GM12878 (cell line): ENCODE measurements at regions not wholly inside any gene's neighbourhood (a gene's known extent, or its start where the extent isn't known, plus 50 kb on each side); places are given as distances from the start of the nearest gene placed in this dataset.

Experiments used
- ATAC-seq: fragments of 200-7000 bp; cut with Tn5 transposase; 3 replicates; pipeline ENCODE4 v1.9.1; 2020; ENCODE audit warnings: mild to moderate bottlenecking, moderate library complexity
- BruUV-seq: library from RNA; stranded (reverse); fragments of 400-500 nt; replicated peaks from 2 replicates; lab custom pipeline; 2021; lab: Mats Ljungman, UMichigan
- CTCF ChIA-PET: fragments of 300-600 bp; sonication (Branson Sonifier 250); formaldehyde crosslinking; extraction: SDS; loops from one replicate; lab custom pipeline; 2021; ENCODE audit warnings: inconsistent platforms; lab: Yijun Ruan, JAX
- POLR2A ChIA-PET: fragments of 350-600 bp; formaldehyde crosslinking; extraction: SDS; loops from one replicate; lab custom pipeline; 2021; ENCODE audit warnings: inconsistent platforms; lab: Charles Lee
- RAD21 ChIA-PET: fragments of 300-600 bp; sonication (Branson Sonifier 250); formaldehyde crosslinking; loops from one replicate; lab custom pipeline; 2023; ENCODE audit warnings: antibody characterized with exemption; ENCODE audit not compliant: unreplicated experiment; lab: Charles Lee
- SMC1A ChIA-PET: fragments of 300-600 bp; sonication (Branson Sonifier 250); formaldehyde crosslinking; loops from one replicate; lab custom pipeline; 2023; ENCODE audit not compliant: unreplicated experiment, uncharacterized antibody; lab: Charles Lee
- DNase-seq: peaks from one replicate; pipeline ENCODE4 v3.0.0-alpha.2; 2011; ENCODE audit warnings: low read depth, low spot score
- FAIRE-seq: peaks from 3 replicates; lab custom pipeline; 2011; peaks lifted over from hg19 to GRCh38; lab: Jason Lieb, UNC
- H2AFZ ChIP-seq: 2 replicates; pipeline ENCODE4 v1.6.0; 2011; ENCODE audit warnings: low read depth, low read length, control low read depth; ENCODE audit not compliant: control insufficient read depth
- H3K27ac ChIP-seq: 2 replicates; pipeline ENCODE4 v1.5.1; 2011; ENCODE audit warnings: control low read depth; ENCODE audit not compliant: control insufficient read depth, insufficient read depth
- H3K27me3 ChIP-seq, 2 experiments: replicated peaks in 1 of 2; 2 replicates each; pipeline versions ENCODE4 v1.6.0 to v1.6.1; 2011; ENCODE audit warnings: low read length in 1 of 2; ENCODE audit not compliant: control insufficient read depth in 2 of 2, insufficient read depth in 2 of 2
- H3K36me3 ChIP-seq, 2 experiments: 2 replicates each; pipeline ENCODE4 v1.5.1; 2011; ENCODE audit warnings: low read length in 1 of 2; ENCODE audit not compliant: control insufficient read depth in 2 of 2, insufficient read depth in 2 of 2
- H3K4me1 ChIP-seq: 2 replicates; pipeline ENCODE4 v1.6.1; 2011; ENCODE audit warnings: mild to moderate bottlenecking, low read length, moderate library complexity, mixed read lengths; ENCODE audit not compliant: control insufficient read depth, insufficient read depth
- H3K4me2 ChIP-seq: 2 replicates; pipeline ENCODE4 v1.6.0; 2011; ENCODE audit warnings: control low read depth; ENCODE audit not compliant: control insufficient read depth, insufficient read depth
- H3K4me3 ChIP-seq: fragments of 200-600 bp; sonication (generic); 2 replicates; pipeline ENCODE4 v1.5.1; 2016
- H3K79me2 ChIP-seq: 2 replicates; pipeline ENCODE4 v1.6.0; 2011; ENCODE audit warnings: low read length; ENCODE audit not compliant: control insufficient read depth, insufficient read depth
- H3K9ac ChIP-seq: 2 replicates; pipeline ENCODE4 v1.8.0; 2011; ENCODE audit warnings: low read length, control low read depth, mixed read lengths; ENCODE audit not compliant: control insufficient read depth, insufficient read depth
- H3K9me3 ChIP-seq: replicated peaks from 3 replicates; pipeline ENCODE4 v1.5.1; 2011; ENCODE audit warnings: mild to moderate bottlenecking, low read length; ENCODE audit not compliant: control insufficient read depth, insufficient read depth
- H4K20me1 ChIP-seq: 2 replicates; pipeline ENCODE4 v1.6.0; 2011; ENCODE audit not compliant: control insufficient read depth, insufficient read depth
- GATAD2B ChIP-seq: fragments of 450-650 bp; conservative IDR thresholded peaks from 2 replicates; pipeline ENCODE4 v1.6.1; 2017; ENCODE audit warnings: low read depth, mild to moderate bottlenecking, moderate library complexity
- RUNX3 ChIP-seq: IDR thresholded peaks from 2 replicates; pipeline ENCODE4 v1.6.1; 2012; ENCODE audit warnings: low read length, inconsistent platforms
- SREBF1 ChIP-seq: IDR thresholded peaks from 2 replicates; pipeline ENCODE4 v1.6.1; 2012; ENCODE audit warnings: mild to moderate bottlenecking, low read length
- ZSCAN29 ChIP-seq: fragments of 450-650 bp; IDR thresholded peaks from 2 replicates; pipeline ENCODE4 v1.6.1; 2017; ENCODE audit warnings: mild to moderate bottlenecking, moderate library complexity
- WGBS: methylation state at CpG from one replicate; pipeline ENCODE4 v1.1.6; 2016; ENCODE audit warnings: low lambda C conversion rate; ENCODE audit not compliant: insufficient replicate concordance, insufficient coverage; ENCODE audit errors: missing lambda C conversion rate; 5-methylcytosine and 5-hydroxymethylcytosine counted together
- in situ Hi-C: fragments of 300-500 bp; cut with MboI; formaldehyde crosslinking; loops from 9 replicates; pipeline ENCODE4 v1.14.3; 2018; ENCODE audit warnings: mixed read lengths
- intact Hi-C: fragments of 100-400 bp; cut with micrococcal nuclease; formaldehyde crosslinking; loops from one replicate; pipeline ENCODE4 v1.14.2; 2022; ENCODE audit not compliant: unreplicated experiment
- TF ChIP-seq, protein P1 (sequence below): fragments of 450-650 bp; IDR thresholded peaks from 2 replicates; pipeline ENCODE4 v1.6.1; 2017; ENCODE audit warnings: low read depth, mild to moderate bottlenecking, moderate library complexity

DNA sequence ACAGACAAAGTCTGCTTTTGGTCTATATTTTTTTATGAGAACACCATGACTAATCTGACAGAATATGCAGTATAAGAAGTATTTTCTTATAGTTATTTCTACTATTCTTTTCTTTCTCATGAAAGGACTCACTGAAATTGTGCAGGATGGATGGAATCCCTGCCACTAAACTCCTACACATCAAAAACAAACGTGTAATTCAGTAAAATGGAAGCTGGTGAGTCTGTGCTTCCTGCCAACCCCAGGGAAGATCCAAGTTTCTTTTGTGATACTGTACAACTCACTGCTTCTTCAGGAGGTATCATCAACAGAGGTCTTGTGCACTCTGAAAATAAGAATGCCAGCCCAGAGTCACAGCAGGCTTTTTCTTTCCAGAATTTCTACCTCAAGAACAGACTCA lies 241.2 kb downstream of the MRPL39 start (continued):
- TF ChIP-seq, protein P1, sequence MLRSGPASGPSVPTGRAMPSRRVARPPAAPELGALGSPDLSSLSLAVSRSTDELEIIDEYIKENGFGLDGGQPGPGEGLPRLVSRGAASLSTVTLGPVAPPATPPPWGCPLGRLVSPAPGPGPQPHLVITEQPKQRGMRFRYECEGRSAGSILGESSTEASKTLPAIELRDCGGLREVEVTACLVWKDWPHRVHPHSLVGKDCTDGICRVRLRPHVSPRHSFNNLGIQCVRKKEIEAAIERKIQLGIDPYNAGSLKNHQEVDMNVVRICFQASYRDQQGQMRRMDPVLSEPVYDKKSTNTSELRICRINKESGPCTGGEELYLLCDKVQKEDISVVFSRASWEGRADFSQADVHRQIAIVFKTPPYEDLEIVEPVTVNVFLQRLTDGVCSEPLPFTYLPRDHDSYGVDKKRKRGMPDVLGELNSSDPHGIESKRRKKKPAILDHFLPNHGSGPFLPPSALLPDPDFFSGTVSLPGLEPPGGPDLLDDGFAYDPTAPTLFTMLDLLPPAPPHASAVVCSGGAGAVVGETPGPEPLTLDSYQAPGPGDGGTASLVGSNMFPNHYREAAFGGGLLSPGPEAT = no peak

DNA sequence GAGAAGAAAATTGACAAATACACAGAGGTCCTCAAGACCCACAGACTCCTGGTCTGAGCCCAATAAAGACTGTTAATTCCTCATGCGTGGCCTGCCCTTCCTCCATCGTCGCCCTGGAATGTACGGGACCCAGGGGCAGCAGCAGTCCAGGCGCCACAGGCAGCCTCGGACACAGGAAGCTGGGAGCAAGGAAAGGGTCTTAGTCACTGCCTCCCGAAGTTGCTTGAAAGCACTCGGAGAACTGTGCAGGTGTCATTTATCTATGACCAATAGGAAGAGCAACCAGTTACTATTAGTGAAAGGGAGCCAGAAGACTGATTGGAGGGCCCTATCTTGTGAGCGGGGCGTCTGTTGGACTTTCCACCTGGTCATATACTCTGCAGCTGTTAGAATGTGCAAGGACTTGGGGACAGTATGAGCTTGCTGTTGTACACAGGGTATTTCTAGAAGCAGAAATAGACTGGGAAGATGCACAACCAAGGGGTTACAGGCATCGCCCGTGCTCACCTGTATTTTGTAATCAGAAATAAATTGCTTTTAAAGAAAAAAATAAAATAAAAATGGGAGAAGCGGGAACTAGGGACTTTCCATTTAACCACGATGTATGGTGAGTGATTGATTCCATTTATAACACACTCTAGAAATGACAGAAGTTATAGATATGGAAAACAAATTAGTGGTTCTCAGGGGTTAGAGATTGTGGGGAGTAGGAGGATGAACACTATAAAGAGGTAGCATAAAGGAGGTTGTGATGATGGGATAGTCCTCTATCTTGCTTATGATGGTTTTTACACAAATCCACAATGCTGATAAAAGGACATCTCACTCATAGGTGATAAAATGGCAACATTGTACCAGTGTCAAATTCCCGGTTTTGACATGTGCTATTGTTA lies 244.7 kb downstream of the MRPL39 start:
- no peaks in the 10 kb centered on the region for H3K36me3 ChIP-seq
- H3K9me3 ChIP-seq = no peaks in the 10 kb centered on the region; the same call in 2 of the 3 replicates
- no peak overlapping the region for H3K4me3 ChIP-seq
- BruUV-seq = no TSS peak
- RAD21 ChIA-PET = no interaction called here
- no peak overlapping the region for H3K27ac ChIP-seq
- H3K9ac ChIP-seq = no peak overlapping the region
- TF ChIP-seq ZSCAN29 (no peak), RUNX3 (peak; percentile 41; the same call in 1 of the 2 replicates), SREBF1 (no peak), GATAD2B (no peak)
- H3K27me3 ChIP-seq = no peaks in the 10 kb centered on the region
- POLR2A ChIA-PET = no interaction called here
- no peak overlapping the region for H3K4me2 ChIP-seq
- no peak overlapping the region for H2AFZ ChIP-seq
- WGBS = 80% methylated on average over 15 of the region's 15 CpGs
- intact Hi-C loops = no loop called here
- no peaks in the 10 kb centered on the region for H4K20me1 ChIP-seq
- DNase-seq (no peak), FAIRE-seq (no peak), ATAC-seq (peak; percentile 69)
- CTCF ChIA-PET = interaction anchor here (0.8 kb wide), 1 partner anchor 23 kb away, joined by 3 read pairs; no protein-coding TSS in a partner anchor
- no peaks in the 10 kb centered on the region for H3K4me1 ChIP-seq
- no peaks in the 10 kb centered on the region for H3K79me2 ChIP-seq
- in situ Hi-C loops = no loop called here
- SMC1A ChIA-PET = interaction anchor here (1.0 kb wide), 1 partner anchor 9 kb away, joined by 3 read pairs; no protein-coding TSS in a partner anchor
